HepG2 (cell line): ENCODE measurements at regions not wholly inside any gene's neighbourhood (a gene's known extent, or its start where the extent isn't known, plus 50 kb on each side); places are given as distances from the start of the nearest gene placed in this dataset.

Experiments used
- ATAC-seq: fragments of 200-7000 bp; cut with Tn5 transposase; 3 replicates; pipeline ENCODE4 v1.9.1; 2020; ENCODE audit warnings: mild to moderate bottlenecking, moderate library complexity
- BruUV-seq: library from RNA; stranded (reverse); fragments of 400-500 nt; replicated peaks from 2 replicates; lab custom pipeline; 2021; lab: Mats Ljungman, UMichigan
- CTCF ChIA-PET: fragments of 300-600 bp; formaldehyde crosslinking; extraction: SDS; loops from one replicate; lab custom pipeline; 2021; ENCODE audit warnings: low total read pairs, inconsistent platforms, low intra/inter-chr PET ratio; lab: Yijun Ruan, JAX
- POLR2A ChIA-PET: fragments of 350-600 bp; sonication (Branson Sonifier 250); formaldehyde crosslinking; loops from one replicate; lab custom pipeline; 2020; ENCODE audit warnings: antibody characterized with exemption, inconsistent platforms; lab: Yijun Ruan, JAX
- DNase-seq: peaks from one replicate; pipeline ENCODE4 v3.0.0-alpha.2; 2015; ENCODE audit warnings: low spot score
- FAIRE-seq: peaks from 3 replicates; lab custom pipeline; 2011; peaks lifted over from hg19 to GRCh38; lab: Jason Lieb, UNC
- H2AFZ ChIP-seq: one replicate; pipeline ENCODE4 v1.6.1; 2011; ENCODE audit warnings: low read length, inconsistent platforms
- H3K27ac ChIP-seq: fragments of 300-600 bp; 3 replicates; pipeline ENCODE4 v1.8.0; 2011; ENCODE audit warnings: mixed run types, mild to moderate bottlenecking, mixed read lengths, low read length, inconsistent platforms; ENCODE audit not compliant: insufficient read depth; ENCODE audit errors: extremely low read length
- H3K27me3 ChIP-seq, 2 experiments: fragments of 200-600 bp in 1 of 2; 2 replicates in 1 of 2; 3 replicates in 1 of 2; pipeline versions ENCODE4 v1.6.0 to v1.8.0; 2011; ENCODE audit warnings: low read length in 2 of 2, mild to moderate bottlenecking in 2 of 2, moderate library complexity in 2 of 2, inconsistent platforms in 1 of 2; ENCODE audit not compliant: insufficient read depth in 2 of 2, control insufficient read depth in 1 of 2
- H3K36me3 ChIP-seq, 2 experiments: fragments of 200-600 bp in 1 of 2; replicated peaks in 1 of 2; 2 replicates in 1 of 2; 3 replicates in 1 of 2; pipeline versions ENCODE4 v1.5.1 to v1.8.0; 2011; ENCODE audit warnings: low read length in 2 of 2, inconsistent platforms in 1 of 2; ENCODE audit not compliant: insufficient read depth in 2 of 2, control insufficient read depth in 1 of 2
- H3K4me1 ChIP-seq: 2 replicates; pipeline ENCODE4 v1.5.1; 2012; ENCODE audit warnings: low read length, inconsistent platforms; ENCODE audit not compliant: insufficient read depth
- H3K4me2 ChIP-seq: 2 replicates; pipeline ENCODE4 v1.6.0; 2011; ENCODE audit warnings: low read depth, low read length, inconsistent platforms
- H3K4me3 ChIP-seq, 3 experiments: fragments of 200-600 bp in 1 of 3; sonication (generic), shearing (Covaris generic) in 1 of 3; replicated peaks in 1 of 3; 2 replicates each; pipeline ENCODE4 v1.5.1; 2011 to 2016; ENCODE audit warnings: low read length in 3 of 3, inconsistent platforms in 2 of 3, low read depth in 2 of 3, mild to moderate bottlenecking in 2 of 3, control low read depth in 1 of 3, mixed read lengths in 1 of 3; ENCODE audit not compliant: insufficient read depth in 1 of 3
- H3K79me2 ChIP-seq: one replicate; pipeline ENCODE4 v1.6.1; 2011; ENCODE audit warnings: low read length, inconsistent platforms; ENCODE audit not compliant: insufficient read depth
- H3K9ac ChIP-seq: 2 replicates; pipeline ENCODE4 v1.6.0; 2011; ENCODE audit warnings: mild to moderate bottlenecking, low read depth, low read length, inconsistent platforms; ENCODE audit not compliant: insufficient read depth
- H3K9me3 ChIP-seq: 2 replicates; pipeline ENCODE4 v1.5.1; 2012; ENCODE audit warnings: mild to moderate bottlenecking, low read length
- H4K20me1 ChIP-seq: 2 replicates; pipeline ENCODE4 v1.6.0; 2011; ENCODE audit warnings: inconsistent platforms, mild to moderate bottlenecking, low read length, moderate library complexity; ENCODE audit not compliant: insufficient read depth
- DDIT3 ChIP-seq: sonication (generic); formaldehyde crosslinking; IDR thresholded peaks from 2 replicates; pipeline ENCODE4 v1.4.0; 2020; ENCODE audit warnings: mild to moderate bottlenecking, missing genetic modification reagents
- ETS1 ChIP-seq: sonication (generic); formaldehyde crosslinking; IDR thresholded peaks from 2 replicates; pipeline ENCODE4 v1.4.0; 2020; ENCODE audit warnings: missing genetic modification reagents
- KDM2A ChIP-seq: sonication (generic); formaldehyde crosslinking; IDR thresholded peaks from 2 replicates; pipeline ENCODE4 v1.4.0; 2020; ENCODE audit warnings: low read depth, missing genetic modification reagents, borderline replicate concordance
- PAWR ChIP-seq: sonication (generic); formaldehyde crosslinking; IDR thresholded peaks from 2 replicates; pipeline ENCODE4 v1.4.0; 2020; ENCODE audit warnings: missing genetic modification reagents, mild to moderate bottlenecking, borderline replicate concordance
- SIN3B ChIP-seq: fragments of 150-350 bp; IDR thresholded peaks from 2 replicates; pipeline ENCODE4 v1.6.1; 2014; ENCODE audit warnings: low read length
- SP140L ChIP-seq: sonication (generic); formaldehyde crosslinking; IDR thresholded peaks from 2 replicates; pipeline ENCODE4 v1.4.0; 2020; ENCODE audit warnings: missing genetic modification reagents, borderline replicate concordance
- ZBTB10 ChIP-seq: sonication (generic); formaldehyde crosslinking; IDR thresholded peaks from 2 replicates; pipeline ENCODE4 v1.4.0; 2020; ENCODE audit warnings: missing genetic modification reagents, borderline replicate concordance
- ZBTB4 ChIP-seq: sonication (generic); formaldehyde crosslinking; IDR thresholded peaks from 2 replicates; pipeline ENCODE4 v1.4.0; 2020; ENCODE audit warnings: missing genetic modification reagents, mild to moderate bottlenecking, borderline replicate concordance
- ZKSCAN5 ChIP-seq: sonication (generic); formaldehyde crosslinking; IDR thresholded peaks from 2 replicates; pipeline ENCODE4 v1.5.1; 2020; ENCODE audit warnings: mild to moderate bottlenecking, missing genetic modification reagents
- ZMAT3 ChIP-seq: sonication (generic); formaldehyde crosslinking; conservative IDR thresholded peaks from 2 replicates; pipeline ENCODE4 v1.7.0; 2021; ENCODE audit warnings: missing genetic modification reagents
- ZNF138 ChIP-seq: sonication (generic); formaldehyde crosslinking; IDR thresholded peaks from 2 replicates; pipeline ENCODE4 v1.5.0; 2020; ENCODE audit warnings: mild to moderate bottlenecking, low read depth, missing genetic modification reagents
- ZNF530 ChIP-seq: sonication (generic); formaldehyde crosslinking; IDR thresholded peaks from 2 replicates; pipeline ENCODE4 v1.5.0; 2020; ENCODE audit warnings: low read depth, mild to moderate bottlenecking, missing genetic modification reagents
- ZNF670 ChIP-seq: sonication (generic); formaldehyde crosslinking; IDR thresholded peaks from 2 replicates; pipeline ENCODE4 v1.8.0; 2022; ENCODE audit warnings: mild to moderate bottlenecking, missing genetic modification reagents, borderline replicate concordance
- ZNF816 ChIP-seq: sonication (generic); formaldehyde crosslinking; IDR thresholded peaks from 2 replicates; pipeline ENCODE4 v1.8.0; 2022; ENCODE audit warnings: missing genetic modification reagents, mild to moderate bottlenecking, borderline replicate concordance
- ZSCAN12 ChIP-seq: sonication (generic); formaldehyde crosslinking; IDR thresholded peaks from 2 replicates; pipeline ENCODE4 v1.9.0; 2021; ENCODE audit warnings: mild to moderate bottlenecking, missing genetic modification reagents
- WGBS: methylation state at CpG from one replicate; pipeline ENCODE4 v1.1.6; 2017; ENCODE audit warnings: low lambda C conversion rate; 5-methylcytosine and 5-hydroxymethylcytosine counted together
- in situ Hi-C: cut with HindIII; loops from 2 replicates; pipeline ENCODE4 v1.10.0; 2017; ENCODE audit warnings: low pct_unique_long_range_greater_than_20kb; ENCODE audit not compliant: extremely low pct_ligation_motif_present
- intact Hi-C: fragments of 100-400 bp; cut with micrococcal nuclease; formaldehyde crosslinking; loops from one replicate; pipeline ENCODE4 v1.10.0; 2022; ENCODE audit not compliant: unreplicated experiment

GRCh38 chr5:87572090-87572489 lies 159.4 kb upstream of the CCNH start:
- no TSS peak for BruUV-seq
- Histone ChIP-seq H3K4me2 (no peak overlapping the region), H3K9ac (no peak overlapping the region), H3K36me3 (no peaks in the 10 kb centered on the region), H3K4me3 (no peak overlapping the region), H4K20me1 (no peaks in the 10 kb centered on the region), H3K27me3 (no peaks in the 10 kb centered on the region; a peak in 1 of 5 replicates), H3K79me2 (no peaks in the 10 kb centered on the region), H3K4me1 (no peaks in the 10 kb centered on the region)
- ChIA-PET POLR2A (no interaction called here), CTCF (no interaction called here)
- no peak for DNase-seq
- in situ Hi-C loops (no loop called here), intact Hi-C loops (no loop called here)
- 3% methylated on average over 2 of the region's 2 CpGs for WGBS
- no peak for ATAC-seq
- TF ChIP-seq SIN3B (no peak), ZKSCAN5 (CRISPR knock-in tag) (no peak), ZNF530 (CRISPR knock-in tag) (no peak), ETS1 (CRISPR knock-in tag) (no peak), ZNF138 (CRISPR knock-in tag) (no peak), ZNF670 (CRISPR knock-in tag) (no peak), DDIT3 (CRISPR knock-in tag) (no peak), KDM2A (CRISPR knock-in tag) (no peak), ZBTB10 (CRISPR knock-in tag) (no peak), ZBTB4 (CRISPR knock-in tag) (no peak), ZSCAN12 (CRISPR knock-in tag) (no peak), ZMAT3 (no peak), PAWR (CRISPR knock-in tag) (no peak), SP140L (CRISPR knock-in tag) (no peak), ZNF816 (CRISPR knock-in tag) (no peak)
- TF ChIP-seq, all 625 proteins: peak for 0
- H3K27ac ChIP-seq: no peak overlapping the region
- FAIRE-seq: no peak
- no peak overlapping the region for H2AFZ ChIP-seq
- H3K9me3 ChIP-seq: no peaks in the 10 kb centered on the region
